HG03280 (cell line): ENCODE measurements at regions not wholly inside any gene's neighbourhood (a gene's known extent, or its start where the extent isn't known, plus 50 kb on each side); places are given as distances from the start of the nearest gene placed in this dataset.
"Not testable (repeated sequence)": the region's sequence is repeated elsewhere in the genome, so short reads cannot be mapped to it uniquely, and the experiment has no call there.

Experiments used
- ATAC-seq: cut with Tn5 transposase; IDR thresholded peaks from one replicate; pipeline ENCODE4 v1.9.1; 2021; ENCODE audit warnings: mild to moderate bottlenecking, moderate library complexity; ENCODE audit not compliant: unreplicated experiment

DNA sequence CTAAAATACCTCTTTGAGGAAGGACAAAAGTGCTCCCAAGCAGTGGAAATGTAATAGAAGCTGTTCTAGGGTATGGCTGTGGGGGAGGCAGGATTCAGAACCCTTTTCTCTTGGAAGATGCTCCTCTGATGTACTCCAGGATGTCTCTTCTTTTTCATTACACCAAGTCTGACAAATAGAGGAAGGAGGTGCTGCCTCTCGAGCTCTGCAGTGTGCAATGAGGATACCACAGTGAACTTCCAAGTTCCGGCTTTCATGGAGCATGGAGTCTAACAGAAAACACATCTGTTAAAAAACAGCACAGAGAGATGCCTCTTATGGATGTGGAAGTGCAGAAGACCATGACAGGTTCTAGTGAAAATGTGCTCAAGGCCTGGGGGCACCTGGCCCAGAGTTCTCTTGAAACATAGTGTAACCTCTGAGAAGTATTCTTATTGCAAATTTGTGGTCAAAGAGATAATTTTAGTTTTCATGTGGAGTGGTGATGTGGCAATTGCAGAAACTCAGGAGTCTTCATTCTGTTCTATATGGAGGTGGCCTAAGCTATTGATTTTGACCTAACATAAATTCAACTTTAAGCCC lies 362.0 kb upstream of the CITED2 start:
- ATAC-seq, result peak; percentile 75

GRCh38 chr6:139732451-139732850 lies 358.0 kb upstream of the CITED2 start:
- ATAC-seq, result no peak

DNA sequence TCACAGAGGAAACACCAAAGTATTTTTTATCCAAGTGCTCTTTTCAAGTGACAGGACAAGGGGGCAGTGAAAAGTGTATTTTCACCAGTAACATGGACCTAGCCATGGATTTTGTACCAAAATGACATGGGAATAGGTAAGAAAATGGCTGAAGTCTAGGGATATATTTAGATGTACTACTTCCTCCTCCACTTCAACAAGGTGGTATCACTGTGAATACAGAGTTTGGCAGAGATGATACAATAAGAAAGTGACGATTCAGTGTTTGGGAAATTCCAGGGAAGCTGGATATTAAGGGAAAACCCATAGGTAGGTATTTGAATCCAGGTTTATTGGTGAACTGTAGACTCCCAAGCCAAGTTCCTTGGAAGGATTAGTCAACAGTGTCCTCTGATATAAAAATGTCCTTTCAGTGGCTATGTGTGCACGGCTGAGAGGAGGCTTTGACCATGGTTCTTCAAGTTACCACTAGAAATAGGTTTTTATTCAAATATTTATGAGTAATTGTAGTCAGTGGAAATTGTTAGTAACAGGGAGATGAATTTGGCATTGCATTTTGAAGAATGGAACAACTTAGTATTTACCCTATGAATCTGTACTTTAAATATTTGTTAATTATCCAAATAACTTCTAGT lies 356.0 kb upstream of the CITED2 start:
- no peak for ATAC-seq

DNA sequence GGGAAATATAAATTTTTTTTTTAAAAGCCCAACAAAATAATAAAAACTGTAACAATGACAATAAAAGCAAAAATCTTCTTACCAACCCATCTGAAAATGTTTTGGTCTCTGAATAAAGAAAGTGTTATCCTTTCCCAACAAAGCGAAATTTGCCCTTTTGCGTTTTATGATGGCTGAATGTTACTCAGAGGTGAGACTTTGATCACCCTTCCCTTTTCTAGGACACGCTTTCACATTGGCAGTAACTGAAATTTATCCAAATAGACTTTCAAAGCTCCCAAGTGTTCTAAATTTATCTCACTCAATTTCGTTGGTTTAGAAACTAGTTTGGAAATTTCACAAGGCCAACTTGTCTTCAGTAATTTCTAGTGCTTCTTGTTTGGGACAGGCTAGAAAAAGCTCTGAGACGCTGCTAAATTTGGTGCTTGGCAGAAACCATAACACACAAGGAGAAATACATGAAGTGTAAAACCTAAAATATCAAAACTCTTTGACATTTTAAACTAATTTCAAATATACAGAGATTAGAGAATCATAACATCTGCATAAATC lies 354.5 kb upstream of the CITED2 start:
- no peak for ATAC-seq

DNA sequence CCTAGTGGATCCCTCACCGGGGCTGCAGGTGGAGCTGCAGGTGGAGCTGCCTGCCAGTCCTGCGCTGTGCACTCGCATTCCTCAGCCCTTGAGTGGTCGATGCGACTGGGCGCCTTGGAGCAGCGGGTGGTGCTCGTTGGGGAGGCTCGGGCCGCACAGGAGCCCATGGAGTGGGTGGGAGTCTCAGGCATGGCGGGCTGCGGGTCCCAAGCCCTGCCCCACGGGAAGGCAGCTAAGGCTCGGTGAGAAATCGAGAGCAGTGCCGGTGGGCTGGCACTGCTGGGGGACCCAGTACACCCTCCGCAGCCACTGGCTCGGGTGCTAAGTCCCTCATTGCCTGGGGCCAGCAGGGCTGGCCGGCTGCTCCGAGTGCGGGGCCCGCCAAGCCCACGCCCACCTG lies 351.8 kb upstream of the CITED2 start:
- not testable (repeated sequence) for ATAC-seq

DNA sequence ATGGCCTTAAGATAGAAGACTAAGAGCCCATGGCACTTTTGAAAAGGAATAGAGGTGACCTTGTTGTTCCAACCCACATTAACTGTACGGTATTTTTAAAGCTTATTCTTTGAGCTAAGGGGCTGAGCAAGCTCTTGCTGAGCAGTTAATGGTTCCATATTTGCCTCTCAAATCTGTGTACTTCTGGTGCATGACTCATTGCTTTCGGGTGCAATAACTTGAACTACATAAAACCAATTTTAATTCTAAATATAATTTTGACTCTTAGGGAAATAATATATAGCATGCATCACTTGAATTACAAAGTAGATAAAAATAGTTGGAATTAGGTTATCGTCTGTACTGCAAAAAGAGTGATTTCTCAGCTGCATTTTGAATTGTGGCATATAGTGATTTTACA lies 348.1 kb upstream of the CITED2 start:
- no peak for ATAC-seq

GRCh38 chr6:139721954-139722353 lies 347.5 kb upstream of the CITED2 start:
- no peak for ATAC-seq

- ATAC-seq, result no peak
These were observed 339.6 kb upstream of the CITED2 start for GRCh38 chr6:139713900-139714506.

DNA sequence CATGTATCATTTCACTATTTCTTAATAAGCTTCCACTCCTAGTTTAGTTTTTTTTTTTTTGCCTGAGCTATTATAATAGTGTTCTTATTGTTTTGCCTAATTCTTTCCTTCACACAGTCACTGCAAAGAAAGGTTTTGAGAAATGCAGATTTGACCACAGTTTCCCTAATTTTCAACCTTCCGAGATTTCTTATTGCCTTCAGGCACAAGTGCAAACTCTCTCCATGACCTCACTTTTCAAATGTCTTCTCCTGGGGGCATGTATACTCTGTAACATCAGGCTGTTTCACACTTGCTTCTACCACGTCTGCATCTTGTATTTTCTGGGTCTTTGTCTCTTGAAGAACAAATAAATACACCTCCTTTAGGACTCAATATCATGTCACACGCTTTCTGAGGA lies 339.0 kb upstream of the CITED2 start:
- ATAC-seq, result no peak

GRCh38 chr6:139712830-139713229 lies 338.4 kb upstream of the CITED2 start:
- ATAC-seq, result no peak

DNA sequence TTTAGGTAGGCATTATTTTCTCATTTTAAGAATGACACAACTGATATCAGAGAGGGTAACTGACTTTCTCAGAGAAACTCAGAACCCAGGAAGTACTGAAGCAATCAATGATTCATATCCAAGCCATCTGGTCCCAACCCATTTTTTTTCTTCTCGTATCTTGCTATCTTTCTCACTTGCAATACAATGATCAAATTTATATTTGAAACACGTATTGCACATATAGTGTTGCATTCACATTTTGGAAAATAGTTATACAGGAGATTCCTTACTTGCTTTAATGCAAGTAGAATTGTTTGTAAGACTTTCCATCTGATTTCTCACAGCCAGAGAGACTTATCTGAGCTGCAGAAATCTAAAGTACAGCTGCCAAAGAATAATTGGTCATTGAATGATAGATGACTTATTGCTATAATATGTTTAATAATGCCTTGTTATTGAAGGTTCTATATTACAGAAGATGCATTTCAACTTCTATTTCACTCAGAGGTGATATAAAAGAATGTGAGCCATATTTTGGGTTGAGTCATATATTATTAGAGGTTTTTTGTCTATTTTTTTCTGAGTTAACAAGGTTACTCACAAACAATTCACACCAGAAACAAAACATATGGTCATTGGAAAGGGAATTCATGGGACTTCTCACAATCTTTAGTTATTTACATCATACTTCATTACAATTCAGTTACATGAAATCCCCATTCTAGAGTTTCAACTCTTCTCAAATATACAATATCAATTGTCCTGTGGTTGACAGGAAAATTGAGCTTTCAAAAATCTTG lies 337.5 kb upstream of the CITED2 start:
- no peak for ATAC-seq

DNA sequence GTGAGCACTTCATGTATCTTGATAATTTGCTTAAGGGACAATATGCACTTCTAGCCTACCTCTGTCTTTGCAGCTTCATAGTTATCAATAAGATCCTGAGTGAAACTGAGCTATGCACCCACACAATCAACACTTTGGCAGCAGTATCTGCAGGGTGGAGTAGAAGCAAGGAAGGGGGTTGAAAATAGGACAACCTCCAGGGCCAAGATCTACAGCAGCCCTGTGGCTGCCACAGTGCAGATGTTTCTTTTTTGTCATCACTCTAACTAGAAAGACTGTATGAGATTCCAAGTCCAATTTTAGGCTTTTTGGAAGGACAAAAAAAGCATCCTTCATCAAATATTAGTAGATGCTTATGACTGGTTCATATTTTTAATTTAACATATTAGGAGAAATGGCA lies 336.1 kb upstream of the CITED2 start:
- ATAC-seq, result no peak

DNA sequence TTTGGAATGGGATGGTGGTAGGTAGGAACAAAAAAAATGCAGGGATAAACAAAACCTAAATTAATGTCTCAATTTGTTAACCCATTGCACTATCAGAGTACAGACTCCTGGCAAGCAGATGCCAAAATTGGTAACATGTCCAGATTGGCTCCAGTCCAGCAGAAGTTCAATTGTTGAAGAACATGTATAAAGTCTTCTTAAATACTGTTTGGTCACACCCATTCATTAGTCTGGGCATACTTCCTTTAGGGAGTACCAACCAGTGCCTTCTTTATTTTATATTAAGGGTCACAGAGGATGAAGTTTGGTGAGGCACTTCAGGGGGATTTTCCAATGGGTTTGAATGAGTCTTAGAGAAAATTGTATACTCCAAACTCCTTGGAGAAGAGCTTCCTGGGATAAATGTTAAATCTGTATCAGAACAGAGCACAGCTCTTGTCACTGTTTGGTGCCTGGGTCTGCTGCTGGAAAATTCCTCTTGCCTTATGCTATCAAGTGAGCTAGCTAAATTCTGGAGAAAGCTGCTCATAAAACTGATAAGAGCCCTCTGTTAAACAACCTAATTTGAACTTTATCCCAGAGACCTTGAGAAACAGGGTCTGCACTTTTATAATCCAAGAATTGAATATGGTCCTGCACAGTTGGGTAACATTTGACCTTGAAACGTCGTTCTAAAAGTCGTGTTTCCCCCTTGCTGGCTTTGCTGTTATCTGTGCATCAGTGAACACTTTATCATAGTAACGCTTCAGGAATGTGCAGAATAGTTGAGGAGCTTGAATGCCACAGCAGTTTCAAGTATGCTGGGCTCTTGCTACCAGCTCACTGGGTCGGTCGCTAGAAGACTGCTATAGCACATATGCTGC lies 334.1 kb upstream of the CITED2 start:
- ATAC-seq, result no peak

DNA sequence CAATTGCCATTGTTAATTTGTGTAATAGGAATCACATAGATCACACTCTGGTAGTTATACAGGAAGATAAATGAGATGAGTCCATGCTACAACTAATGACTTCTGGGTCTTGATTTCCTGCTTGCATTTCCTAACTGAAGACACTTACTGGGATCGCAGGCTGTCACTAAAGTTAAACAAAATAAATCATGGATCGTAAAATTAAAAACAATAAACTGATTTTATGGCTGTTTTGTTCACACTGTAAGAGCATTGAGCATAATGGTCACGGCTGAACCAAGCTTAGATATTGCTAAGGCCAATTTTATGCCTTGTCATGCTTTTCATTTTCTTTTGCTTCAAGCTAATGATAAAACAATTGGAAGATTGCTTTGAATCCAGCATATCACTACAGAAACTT lies 332.5 kb upstream of the CITED2 start:
- ATAC-seq, result no peak

DNA sequence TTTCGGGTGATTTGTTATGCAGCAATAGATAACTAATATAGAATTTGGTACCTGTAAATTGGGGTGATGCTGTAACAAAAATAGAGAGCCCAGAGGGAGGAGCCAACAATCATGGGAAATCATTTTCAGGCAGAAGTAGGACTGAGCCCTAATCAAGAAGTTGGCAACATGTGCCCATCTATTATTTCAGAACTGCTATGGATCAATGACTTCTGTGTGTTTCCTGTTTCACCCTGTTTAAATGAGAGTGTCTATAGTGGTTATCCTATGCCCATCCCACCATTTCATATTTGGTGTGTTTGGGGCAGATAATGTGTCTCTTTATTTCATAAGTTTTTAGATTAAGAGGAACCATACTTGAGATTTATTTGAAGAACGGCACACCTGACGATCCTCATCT lies 330.8 kb upstream of the CITED2 start:
- no peak for ATAC-seq

DNA sequence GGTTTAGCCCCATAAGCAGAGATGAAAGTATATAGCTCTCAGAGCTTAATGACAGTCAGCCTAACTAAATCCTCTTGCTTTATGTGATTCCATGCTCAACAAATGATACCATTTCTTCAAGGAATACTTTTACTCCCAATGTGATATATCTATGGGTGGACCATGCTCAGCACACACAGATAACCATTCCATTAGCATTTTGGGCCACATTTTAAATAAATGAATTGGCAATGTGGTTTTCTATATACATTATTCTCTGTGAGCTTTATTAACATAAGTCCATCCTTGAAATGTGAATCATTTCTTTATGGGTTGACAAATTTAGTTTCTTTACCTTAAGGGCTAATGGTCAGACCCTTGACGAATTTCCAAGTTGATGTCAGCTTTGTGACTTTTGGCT lies 329.3 kb upstream of the CITED2 start:
- ATAC-seq, result no peak

DNA sequence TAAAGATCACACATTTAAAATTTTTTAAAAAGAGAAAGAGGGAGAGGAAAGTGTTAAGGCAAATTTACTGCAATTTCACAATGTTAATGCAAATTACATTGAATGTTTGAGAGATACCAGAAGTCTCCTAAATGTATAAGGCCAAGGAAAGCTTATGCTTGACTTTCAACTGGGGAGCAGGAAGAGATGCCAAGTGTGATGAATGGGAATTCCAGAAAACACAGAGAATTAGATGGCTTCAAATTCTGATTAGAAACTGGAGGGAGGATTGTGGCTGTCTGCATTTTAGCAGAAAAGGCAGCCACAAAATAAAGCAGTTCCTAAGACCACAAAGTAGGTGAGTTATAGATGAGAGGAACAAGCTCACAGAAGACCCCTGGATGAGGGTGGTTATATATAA lies 328.3 kb upstream of the CITED2 start:
- ATAC-seq, result no peak

GRCh38 chr6:139701695-139702094 lies 327.2 kb upstream of the CITED2 start:
- ATAC-seq, result no peak

DNA sequence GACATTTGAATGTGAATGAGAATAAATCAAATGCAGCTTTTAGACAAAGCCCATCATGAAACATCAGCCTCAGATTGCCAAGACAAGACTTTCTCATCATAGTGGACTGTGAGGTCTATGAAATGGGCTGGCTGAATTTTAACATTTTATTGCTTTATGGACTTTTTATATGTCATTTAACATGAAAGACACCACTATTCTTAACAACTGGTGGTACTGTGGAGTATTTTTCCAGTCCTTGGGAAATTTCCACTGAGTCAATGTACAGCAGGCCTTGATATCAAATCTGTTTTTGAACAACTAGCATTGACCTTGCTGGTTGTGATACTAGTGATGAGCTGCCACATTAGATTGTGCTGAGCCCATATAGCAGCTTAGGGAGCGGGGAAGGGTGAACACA lies 326.6 kb upstream of the CITED2 start:
- no peak for ATAC-seq

- ATAC-seq, result no peak
These were observed 325.5 kb upstream of the CITED2 start for GRCh38 chr6:139699911-139700310.

GRCh38 chr6:139699335-139699734 lies 324.9 kb upstream of the CITED2 start:
- ATAC-seq, result no peak
